Ishikawa (cell line): ENCODE measurements at regions not wholly inside any gene's neighbourhood (a gene's known extent, or its start where the extent isn't known, plus 50 kb on each side); places are given as distances from the start of the nearest gene placed in this dataset.

Source experiments
- CEBPB ChIP-seq: IDR thresholded peaks from 2 replicates; pipeline ENCODE4 v1.6.1; 2012
- CREB1 ChIP-seq: IDR thresholded peaks from 2 replicates; pipeline ENCODE4 v1.6.1; 2012; ENCODE audit warnings: low read depth
- EP300 ChIP-seq: IDR thresholded peaks from 2 replicates; pipeline ENCODE4 v1.6.1; 2012; ENCODE audit warnings: borderline replicate concordance
- FOXM1 ChIP-seq: IDR thresholded peaks from 2 replicates; pipeline ENCODE4 v1.6.1; 2012; ENCODE audit warnings: low read depth, borderline replicate concordance
- NFIC ChIP-seq: IDR thresholded peaks from 2 replicates; pipeline ENCODE4 v1.6.1; 2012
- RAD21 ChIP-seq: IDR thresholded peaks from 2 replicates; pipeline ENCODE4 v1.6.1; 2012; ENCODE audit warnings: low read depth
- TCF12 ChIP-seq: IDR thresholded peaks from 2 replicates; pipeline ENCODE4 v1.6.1; 2012; ENCODE audit warnings: low read depth
- USF1 ChIP-seq: IDR thresholded peaks from 2 replicates; pipeline ENCODE4 v1.6.1; 2012
- YY1 ChIP-seq: IDR thresholded peaks from 2 replicates; pipeline ENCODE4 v1.6.1; 2012; ENCODE audit warnings: low read depth
- ZBTB7A ChIP-seq: IDR thresholded peaks from 2 replicates; pipeline ENCODE4 v1.6.1; 2012; ENCODE audit warnings: low read depth
- TF ChIP-seq, protein P1 (sequence below): IDR thresholded peaks from 2 replicates; pipeline ENCODE4 v1.6.1; 2012; ENCODE audit warnings: low read depth, mild to moderate bottlenecking
- TF ChIP-seq, protein P2 (sequence below): IDR thresholded peaks from 2 replicates; pipeline ENCODE4 v1.6.1; 2012

GRCh38 chr2:239467956-239468490 lies 67.2 kb upstream of the HDAC4 start:
- TF ChIP-seq FOXM1 (no peak), CREB1 (no peak), CEBPB (no peak), YY1 (no peak), EP300 (no peak), RAD21 (no peak), ZBTB7A (no peak), NFIC (no peak), USF1 (no peak), TCF12 (no peak)
- TF ChIP-seq, protein P1, sequence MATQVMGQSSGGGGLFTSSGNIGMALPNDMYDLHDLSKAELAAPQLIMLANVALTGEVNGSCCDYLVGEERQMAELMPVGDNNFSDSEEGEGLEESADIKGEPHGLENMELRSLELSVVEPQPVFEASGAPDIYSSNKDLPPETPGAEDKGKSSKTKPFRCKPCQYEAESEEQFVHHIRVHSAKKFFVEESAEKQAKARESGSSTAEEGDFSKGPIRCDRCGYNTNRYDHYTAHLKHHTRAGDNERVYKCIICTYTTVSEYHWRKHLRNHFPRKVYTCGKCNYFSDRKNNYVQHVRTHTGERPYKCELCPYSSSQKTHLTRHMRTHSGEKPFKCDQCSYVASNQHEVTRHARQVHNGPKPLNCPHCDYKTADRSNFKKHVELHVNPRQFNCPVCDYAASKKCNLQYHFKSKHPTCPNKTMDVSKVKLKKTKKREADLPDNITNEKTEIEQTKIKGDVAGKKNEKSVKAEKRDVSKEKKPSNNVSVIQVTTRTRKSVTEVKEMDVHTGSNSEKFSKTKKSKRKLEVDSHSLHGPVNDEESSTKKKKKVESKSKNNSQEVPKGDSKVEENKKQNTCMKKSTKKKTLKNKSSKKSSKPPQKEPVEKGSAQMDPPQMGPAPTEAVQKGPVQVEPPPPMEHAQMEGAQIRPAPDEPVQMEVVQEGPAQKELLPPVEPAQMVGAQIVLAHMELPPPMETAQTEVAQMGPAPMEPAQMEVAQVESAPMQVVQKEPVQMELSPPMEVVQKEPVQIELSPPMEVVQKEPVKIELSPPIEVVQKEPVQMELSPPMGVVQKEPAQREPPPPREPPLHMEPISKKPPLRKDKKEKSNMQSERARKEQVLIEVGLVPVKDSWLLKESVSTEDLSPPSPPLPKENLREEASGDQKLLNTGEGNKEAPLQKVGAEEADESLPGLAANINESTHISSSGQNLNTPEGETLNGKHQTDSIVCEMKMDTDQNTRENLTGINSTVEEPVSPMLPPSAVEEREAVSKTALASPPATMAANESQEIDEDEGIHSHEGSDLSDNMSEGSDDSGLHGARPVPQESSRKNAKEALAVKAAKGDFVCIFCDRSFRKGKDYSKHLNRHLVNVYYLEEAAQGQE, result no peak
- TF ChIP-seq, protein P2, sequence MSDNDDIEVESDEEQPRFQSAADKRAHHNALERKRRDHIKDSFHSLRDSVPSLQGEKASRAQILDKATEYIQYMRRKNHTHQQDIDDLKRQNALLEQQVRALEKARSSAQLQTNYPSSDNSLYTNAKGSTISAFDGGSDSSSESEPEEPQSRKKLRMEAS, result no peak
